Endodermal cell (in vitro differentiated cells): ENCODE measurements at regions not wholly inside any gene's neighbourhood (a gene's known extent, or its start where the extent isn't known, plus 50 kb on each side); places are given as distances from the start of the nearest gene placed in this dataset.

Experiments used
- DNase-seq: peaks from one replicate; pipeline ENCODE4 v3.0.0-alpha.2; 2017
- H3K27ac ChIP-seq: 2 replicates; pipeline ENCODE4 v1.5.1; 2013; ENCODE audit warnings: mild to moderate bottlenecking, low read depth, low read length, moderate library complexity
- H3K27me3 ChIP-seq: 2 replicates; pipeline ENCODE4 v1.6.1; 2013; ENCODE audit warnings: mild to moderate bottlenecking, low read length, moderate library complexity; ENCODE audit not compliant: insufficient read depth, control insufficient read depth, poor library complexity, severe bottlenecking
- H3K36me3 ChIP-seq: 2 replicates; pipeline ENCODE4 v1.7.0; 2013; ENCODE audit warnings: mild to moderate bottlenecking, low read length, moderate library complexity; ENCODE audit not compliant: control insufficient read depth, insufficient read depth
- H3K4me1 ChIP-seq: one replicate; pipeline ENCODE4 v1.7.0; 2013; ENCODE audit warnings: low read length; ENCODE audit not compliant: control insufficient read depth, insufficient read depth
- H3K4me3 ChIP-seq: 2 replicates; pipeline ENCODE4 v1.5.1; 2013; ENCODE audit warnings: mild to moderate bottlenecking, low read length, moderate library complexity
- H3K9ac ChIP-seq: 2 replicates; pipeline ENCODE4 v1.6.1; 2013; ENCODE audit warnings: mild to moderate bottlenecking, low read length, moderate library complexity; ENCODE audit not compliant: poor library complexity, severe bottlenecking; ENCODE audit errors: extremely low read depth
- H3K9me3 ChIP-seq: 2 replicates; pipeline ENCODE4 v1.6.1; 2013; ENCODE audit warnings: mild to moderate bottlenecking, low read length, moderate library complexity; ENCODE audit not compliant: control insufficient read depth
- H3K27ac Mint-ChIP-seq: 2 replicates; pipeline ENCODE4 v1.8.0; 2020; ENCODE audit warnings: mixed read lengths
- H3K27me3 Mint-ChIP-seq: 2 replicates; pipeline ENCODE4 v1.8.0; 2021; ENCODE audit warnings: mild to moderate bottlenecking, mixed read lengths; ENCODE audit not compliant: insufficient read depth
- H3K36me3 Mint-ChIP-seq: 2 replicates; pipeline ENCODE4 v1.8.0; 2020; ENCODE audit warnings: low read depth, mixed read lengths
- H3K4me1 Mint-ChIP-seq: 2 replicates; pipeline ENCODE4 v1.8.0; 2020; ENCODE audit warnings: mixed read lengths
- H3K4me3 Mint-ChIP-seq: 2 replicates; pipeline ENCODE4 v1.8.0; 2020; ENCODE audit warnings: mild to moderate bottlenecking, moderate library complexity, mixed read lengths
- H3K9me3 Mint-ChIP-seq: 2 replicates; pipeline ENCODE4 v1.8.0; 2020; ENCODE audit warnings: mild to moderate bottlenecking, mixed read lengths
- WGBS, 2 experiments: methylation state at CpG; one replicate each; pipeline versions ENCODE4 v1.1.5 to v1.1.7; 2013; ENCODE audit warnings: missing lambda C conversion rate in 2 of 2, mixed read lengths in 1 of 2; ENCODE audit not compliant: insufficient coverage in 1 of 2, insufficient read length in 1 of 2; 5-methylcytosine and 5-hydroxymethylcytosine counted together
- TF ChIP-seq, protein P1 (sequence below): fragments of 200-600 bp; sonication (generic); conservative IDR thresholded peaks from 2 replicates; pipeline ENCODE4 v1.5.0; 2021; ENCODE audit warnings: antibody characterized with exemption, mild to moderate bottlenecking

DNA sequence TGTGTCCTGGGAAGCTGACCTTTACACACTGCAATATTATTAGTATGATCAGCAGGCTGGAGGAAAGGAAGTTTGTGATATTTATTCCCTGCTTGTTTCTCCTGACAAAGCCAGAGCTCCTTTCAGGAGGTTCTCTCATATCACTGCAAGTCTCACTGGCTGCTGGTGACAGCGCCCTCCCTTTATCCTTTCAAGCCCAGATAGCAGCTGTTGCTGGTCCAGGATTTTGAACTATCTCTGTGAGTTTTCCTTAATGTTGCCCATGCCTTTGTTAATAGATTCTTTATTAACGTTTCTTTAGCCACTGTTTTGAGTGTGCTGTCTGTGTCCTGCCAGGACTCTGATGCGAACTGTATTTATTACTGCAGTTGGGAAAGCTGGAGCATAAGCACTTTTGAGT lies 518.7 kb downstream of the C4orf33 start:
- WGBS, 2 experiments, result 76 to 90% methylated on average over 3 of the region's 3 CpGs
- Histone ChIP-seq H3K4me1 (no peaks in the 10 kb centered on the region), H3K9me3 (no peaks in the 10 kb centered on the region), H3K27ac (no peak overlapping the region), H3K27me3 (no peaks in the 10 kb centered on the region), H3K36me3 (no peaks in the 10 kb centered on the region), H3K4me3 (no peak overlapping the region), H3K9ac (no peak overlapping the region)
- DNase-seq, result peak; percentile 52
- Mint-ChIP-seq H3K27ac (no peak overlapping the region), H3K36me3 (no peaks in the 10 kb centered on the region), H3K9me3 (no peaks in the 10 kb centered on the region), H3K4me3 (no peak overlapping the region), H3K27me3 (no peaks in the 10 kb centered on the region), H3K4me1 (no peaks in the 10 kb centered on the region)
- TF ChIP-seq, protein P1, sequence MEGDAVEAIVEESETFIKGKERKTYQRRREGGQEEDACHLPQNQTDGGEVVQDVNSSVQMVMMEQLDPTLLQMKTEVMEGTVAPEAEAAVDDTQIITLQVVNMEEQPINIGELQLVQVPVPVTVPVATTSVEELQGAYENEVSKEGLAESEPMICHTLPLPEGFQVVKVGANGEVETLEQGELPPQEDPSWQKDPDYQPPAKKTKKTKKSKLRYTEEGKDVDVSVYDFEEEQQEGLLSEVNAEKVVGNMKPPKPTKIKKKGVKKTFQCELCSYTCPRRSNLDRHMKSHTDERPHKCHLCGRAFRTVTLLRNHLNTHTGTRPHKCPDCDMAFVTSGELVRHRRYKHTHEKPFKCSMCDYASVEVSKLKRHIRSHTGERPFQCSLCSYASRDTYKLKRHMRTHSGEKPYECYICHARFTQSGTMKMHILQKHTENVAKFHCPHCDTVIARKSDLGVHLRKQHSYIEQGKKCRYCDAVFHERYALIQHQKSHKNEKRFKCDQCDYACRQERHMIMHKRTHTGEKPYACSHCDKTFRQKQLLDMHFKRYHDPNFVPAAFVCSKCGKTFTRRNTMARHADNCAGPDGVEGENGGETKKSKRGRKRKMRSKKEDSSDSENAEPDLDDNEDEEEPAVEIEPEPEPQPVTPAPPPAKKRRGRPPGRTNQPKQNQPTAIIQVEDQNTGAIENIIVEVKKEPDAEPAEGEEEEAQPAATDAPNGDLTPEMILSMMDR, result no peak

DNA sequence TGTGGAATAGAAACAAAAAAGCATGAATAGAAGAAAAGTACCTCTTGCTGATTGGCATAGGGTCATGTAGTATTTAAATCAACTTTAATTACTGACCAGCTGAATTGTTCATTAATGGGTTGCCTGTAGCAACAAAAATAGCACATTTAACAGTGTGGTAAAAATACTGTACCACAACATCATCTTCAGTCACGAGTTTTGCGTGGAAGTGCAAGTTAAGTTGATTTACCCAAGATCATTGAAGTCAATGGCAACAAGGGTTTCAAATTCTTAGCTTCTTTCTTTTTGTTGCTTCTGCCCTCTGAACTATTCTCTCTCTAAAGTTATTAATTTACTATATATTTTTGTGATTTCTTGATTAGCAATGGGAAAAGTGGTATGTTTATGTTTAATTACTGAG lies 526.6 kb downstream of the C4orf33 start:
- H3K9ac ChIP-seq, result no peak overlapping the region
- Mint-ChIP-seq H3K27me3 (no peaks in the 10 kb centered on the region), H3K4me3 (no peak overlapping the region), H3K27ac (no peak overlapping the region), H3K36me3 (no peaks in the 10 kb centered on the region), H3K9me3 (no peaks in the 10 kb centered on the region), H3K4me1 (peaks cover 2% of the 10 kb centered on the region)
- no peaks in the 10 kb centered on the region for H3K4me1 ChIP-seq
- H3K4me3 ChIP-seq, result no peak overlapping the region
- H3K27ac ChIP-seq, result no peak overlapping the region
- no peaks in the 10 kb centered on the region for H3K36me3 ChIP-seq
- WGBS, 2 experiments, result 99 to 100% methylated on average over 2 of the region's 2 CpGs
- DNase-seq, result no peak
- TF ChIP-seq, protein P1, result no peak
- no peaks in the 10 kb centered on the region for H3K9me3 ChIP-seq
- no peaks in the 10 kb centered on the region for H3K27me3 ChIP-seq

GRCh38 chr4:129623233-129623875 lies 527.4 kb downstream of the C4orf33 start:
- Histone ChIP-seq H3K36me3 (no peaks in the 10 kb centered on the region), H3K9ac (no peak overlapping the region), H3K9me3 (no peaks in the 10 kb centered on the region), H3K4me1 (no peaks in the 10 kb centered on the region), H3K4me3 (no peak overlapping the region), H3K27me3 (no peaks in the 10 kb centered on the region), H3K27ac (no peak overlapping the region)
- TF ChIP-seq, protein P1, result no peak
- no peaks in the 10 kb centered on the region for H3K27me3 Mint-ChIP-seq
- H3K27ac Mint-ChIP-seq, result no peak overlapping the region
- no peak overlapping the region for H3K4me3 Mint-ChIP-seq
- no peaks in the 10 kb centered on the region for H3K36me3 Mint-ChIP-seq
- WGBS, 2 experiments, result 91 to 100% methylated on average over 1 to 4 of the region's 4 CpGs
- no peak for DNase-seq
- no peaks in the 10 kb centered on the region for H3K9me3 Mint-ChIP-seq
- H3K4me1 Mint-ChIP-seq, result peaks cover 2% of the 10 kb centered on the region
